H1 (cell line): ENCODE measurements at regions not wholly inside any gene's neighbourhood (a gene's known extent, or its start where the extent isn't known, plus 50 kb on each side); places are given as distances from the start of the nearest gene placed in this dataset.

Source experiments
- CTBP2 ChIP-seq: IDR thresholded peaks from 2 replicates; pipeline ENCODE4 v1.7.0; 2011; ENCODE audit warnings: borderline replicate concordance, mild to moderate bottlenecking, moderate library complexity, mixed read lengths, low read length; ENCODE audit not compliant: insufficient read depth, insufficient read length
- PHF8 ChIP-seq: fragments of 200-600 bp; sonication (generic); conservative IDR thresholded peaks from 2 replicates; pipeline ENCODE4 v1.7.1; 2012; ENCODE audit warnings: low read depth, mild to moderate bottlenecking, inconsistent platforms, low read length, moderate library complexity
- SIN3A ChIP-seq, 2 experiments: IDR thresholded peaks in 1 of 2; conservative IDR thresholded peaks in 1 of 2; 2 replicates each; pipeline ENCODE4 v1.6.1; 2011 to 2012; ENCODE audit warnings: low read length in 2 of 2, improper control_type of control experiment in 1 of 2, low read depth in 1 of 2, mild to moderate bottlenecking in 1 of 2
- TAF7 ChIP-seq: optimal IDR thresholded peaks from 2 replicates; pipeline ENCODE3; 2011; ENCODE audit warnings: low read depth, mild to moderate bottlenecking, inconsistent platforms, low read length, moderate library complexity, borderline replicate concordance

GRCh38 chr9:97773723-97774122 lies 76.6 kb upstream of the XPA start (continued):
- TF ChIP-seq SIN3A (conservative IDR thresholded peaks at IDR 0.05 in 1 of 2, IDR thresholded peaks at IDR 0.05 in 1 of 2; ENCODE audit: low read depth in 1 of 2, low read length in 2 of 2) (no peak), TAF7 (no peak), CTBP2 (no peak), PHF8 (no peak)
